ENCODE measurements at regions not wholly inside any gene's neighbourhood (a gene's known extent, or its start where the extent isn't known, plus 50 kb on each side); places are given as distances from the start of the nearest gene placed in this dataset.

DNA sequence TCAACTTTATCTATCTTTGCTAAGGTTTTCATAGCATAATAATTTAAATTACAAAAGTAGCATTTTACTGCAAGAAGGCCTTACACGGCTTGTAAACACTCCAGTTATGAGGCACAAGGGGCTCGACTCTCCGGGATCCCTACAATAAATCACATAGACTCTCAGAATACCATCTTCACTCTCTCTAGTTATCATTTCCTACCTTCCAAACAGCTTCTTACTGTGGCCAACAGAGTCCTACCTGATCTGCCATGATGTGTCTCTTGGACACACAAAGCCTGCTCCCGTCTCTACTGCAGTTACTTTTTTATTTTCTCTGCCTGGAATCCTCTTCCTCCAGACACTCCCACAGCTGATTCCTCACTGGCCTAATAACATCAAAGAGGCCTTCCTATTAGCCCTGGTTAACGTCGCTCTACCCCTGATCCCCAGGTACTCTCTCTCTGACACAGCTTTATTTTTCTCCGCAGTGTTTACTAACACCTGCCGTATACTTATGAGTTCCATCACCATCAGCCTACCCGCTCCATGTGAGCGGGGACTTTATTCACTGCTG is 559.6 kb upstream of the DIPK2B start:
- TF ChIP-seq, protein P1, sequence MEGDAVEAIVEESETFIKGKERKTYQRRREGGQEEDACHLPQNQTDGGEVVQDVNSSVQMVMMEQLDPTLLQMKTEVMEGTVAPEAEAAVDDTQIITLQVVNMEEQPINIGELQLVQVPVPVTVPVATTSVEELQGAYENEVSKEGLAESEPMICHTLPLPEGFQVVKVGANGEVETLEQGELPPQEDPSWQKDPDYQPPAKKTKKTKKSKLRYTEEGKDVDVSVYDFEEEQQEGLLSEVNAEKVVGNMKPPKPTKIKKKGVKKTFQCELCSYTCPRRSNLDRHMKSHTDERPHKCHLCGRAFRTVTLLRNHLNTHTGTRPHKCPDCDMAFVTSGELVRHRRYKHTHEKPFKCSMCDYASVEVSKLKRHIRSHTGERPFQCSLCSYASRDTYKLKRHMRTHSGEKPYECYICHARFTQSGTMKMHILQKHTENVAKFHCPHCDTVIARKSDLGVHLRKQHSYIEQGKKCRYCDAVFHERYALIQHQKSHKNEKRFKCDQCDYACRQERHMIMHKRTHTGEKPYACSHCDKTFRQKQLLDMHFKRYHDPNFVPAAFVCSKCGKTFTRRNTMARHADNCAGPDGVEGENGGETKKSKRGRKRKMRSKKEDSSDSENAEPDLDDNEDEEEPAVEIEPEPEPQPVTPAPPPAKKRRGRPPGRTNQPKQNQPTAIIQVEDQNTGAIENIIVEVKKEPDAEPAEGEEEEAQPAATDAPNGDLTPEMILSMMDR (IDR thresholded peaks at IDR 0.05; ENCODE audit: borderline replicate concordance, extremely low read depth, low read length, poor library complexity, severe bottlenecking), result no peak
- no peak for TF ChIP-seq EZH2 (IDR thresholded peaks at IDR 0.05; ENCODE audit: borderline replicate concordance, low read depth, low read length, severe bottlenecking)
